A673 (cell line): ENCODE measurements at regions not wholly inside any gene's neighbourhood (a gene's known extent, or its start where the extent isn't known, plus 50 kb on each side); places are given as distances from the start of the nearest gene placed in this dataset.

Experiments
- CTCF ChIP-seq: fragments of 300-800, 200-600 bp; sonication (generic); conservative IDR thresholded peaks from 2 replicates; pipeline ENCODE4 v1.5.1; 2017; ENCODE audit warnings: low read depth, mild to moderate bottlenecking, antibody characterized with exemption, low read length, moderate library complexity, mixed read lengths
- EZH2 ChIP-seq: fragments of 200-600 bp; sonication (generic); IDR thresholded peaks from 2 replicates; pipeline ENCODE4 v1.6.1; 2017; ENCODE audit warnings: borderline replicate concordance, low read depth, mild to moderate bottlenecking, mixed read lengths, antibody characterized with exemption, low read length; ENCODE audit not compliant: poor library complexity, severe bottlenecking

- no peak for TF ChIP-seq EZH2
- no peak for TF ChIP-seq CTCF
These were observed 487.0 kb downstream of the CD109 start for GRCh38 chr6:74182992-74183391.
